NT2/D1 (cell line): ENCODE measurements at regions not wholly inside any gene's neighbourhood (a gene's known extent, or its start where the extent isn't known, plus 50 kb on each side); places are given as distances from the start of the nearest gene placed in this dataset.

ENCODE experiments used
- DNase-seq: peaks from one replicate; pipeline ENCODE4 v3.0.0-alpha.2; 2011; ENCODE audit warnings: low read depth, low spot score
- H3K27me3 ChIP-seq: 2 replicates; pipeline ENCODE4 v1.6.0; 2011; ENCODE audit warnings: mild to moderate bottlenecking; ENCODE audit not compliant: insufficient read length, insufficient read depth
- H3K36me3 ChIP-seq: 2 replicates; pipeline ENCODE4 v1.6.1; 2011; ENCODE audit warnings: mild to moderate bottlenecking, low read length, mixed read lengths; ENCODE audit not compliant: insufficient read depth, insufficient read length
- H3K4me1 ChIP-seq: 2 replicates; pipeline ENCODE4 v1.5.1; 2011; ENCODE audit not compliant: insufficient read depth, insufficient read length
- H3K4me3 ChIP-seq: 2 replicates; pipeline ENCODE4 v1.5.1; 2011; ENCODE audit warnings: low read depth; ENCODE audit not compliant: insufficient read length
- H3K9ac ChIP-seq: 2 replicates; pipeline ENCODE4 v1.6.0; 2011; ENCODE audit warnings: low read depth; ENCODE audit not compliant: insufficient read length
- H3K9me3 ChIP-seq: 2 replicates; pipeline ENCODE4 v1.5.1; 2011; ENCODE audit warnings: mild to moderate bottlenecking, low read length; ENCODE audit not compliant: insufficient read depth
- SUZ12 ChIP-seq: IDR thresholded peaks from 2 replicates; pipeline ENCODE4 v1.6.1; 2011; ENCODE audit not compliant: insufficient read length, insufficient read depth; ENCODE audit errors: extremely low read depth
- YY1 ChIP-seq: IDR thresholded peaks from 2 replicates; pipeline ENCODE4 v1.6.1; 2011; ENCODE audit not compliant: insufficient read length, insufficient read depth
- ZNF274 ChIP-seq: IDR thresholded peaks from 2 replicates; pipeline ENCODE4 v1.6.1; 2011; ENCODE audit warnings: mild to moderate bottlenecking, low read depth, low read length

GRCh38 chr19:13579388-13580060 lies 73.2 kb upstream of the CACNA1A start:
- no peaks in the 10 kb centered on the region for H3K9me3 ChIP-seq
- H3K27me3 ChIP-seq: no peaks in the 10 kb centered on the region
- H3K4me3 ChIP-seq: no peak overlapping the region
- no peak for DNase-seq
- no peaks in the 10 kb centered on the region for H3K4me1 ChIP-seq
- TF ChIP-seq ZNF274: no peak
- no peak for TF ChIP-seq SUZ12
- TF ChIP-seq YY1: no peak
- no peak overlapping the region for H3K9ac ChIP-seq
- no peaks in the 10 kb centered on the region for H3K36me3 ChIP-seq

GRCh38 chr19:13576726-13577125 lies 70.4 kb upstream of the CACNA1A start:
- Histone ChIP-seq H3K4me1 (peaks cover 3% of the 10 kb centered on the region), H3K9me3 (no peaks in the 10 kb centered on the region), H3K4me3 (no peak overlapping the region), H3K9ac (no peak overlapping the region), H3K36me3 (no peaks in the 10 kb centered on the region), H3K27me3 (no peaks in the 10 kb centered on the region)
- TF ChIP-seq SUZ12 (no peak), ZNF274 (no peak), YY1 (no peak)
- DNase-seq: no peak

DNA sequence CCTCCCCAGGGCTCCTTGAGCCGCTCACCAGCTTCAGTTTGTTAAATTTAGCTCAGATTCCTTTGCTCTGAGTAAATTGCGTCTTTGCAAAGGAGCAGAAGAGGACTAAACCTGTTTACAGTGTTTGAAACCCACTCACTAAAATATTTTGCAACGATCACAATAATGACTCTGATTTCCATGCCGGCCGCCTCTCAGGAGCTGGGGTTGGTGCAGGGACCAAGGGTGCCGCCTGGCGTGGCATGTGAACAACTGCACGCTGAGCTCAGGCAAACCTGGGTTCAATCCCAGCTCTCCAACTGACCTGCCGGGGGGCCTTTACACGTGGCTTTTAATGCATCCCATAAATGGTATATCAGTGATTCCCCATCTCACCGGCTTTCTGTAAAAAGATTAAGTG lies 68.7 kb upstream of the CACNA1A start:
- Histone ChIP-seq H3K4me1 (peaks cover 3% of the 10 kb centered on the region), H3K9ac (no peak overlapping the region), H3K27me3 (no peaks in the 10 kb centered on the region), H3K4me3 (no peak overlapping the region), H3K9me3 (no peaks in the 10 kb centered on the region), H3K36me3 (no peaks in the 10 kb centered on the region)
- DNase-seq: peak; percentile 9
- no peak for TF ChIP-seq YY1
- TF ChIP-seq SUZ12: no peak
- TF ChIP-seq ZNF274: no peak

GRCh38 chr19:13573056-13573667 lies 66.9 kb upstream of the CACNA1A start:
- DNase-seq: peak; percentile 15
- H3K9me3 ChIP-seq: no peaks in the 10 kb centered on the region
- peaks cover 3% of the 10 kb centered on the region for H3K4me1 ChIP-seq
- H3K9ac ChIP-seq: peak overlapping the region; percentile 42
- no peak for TF ChIP-seq YY1
- no peak for TF ChIP-seq SUZ12
- TF ChIP-seq ZNF274: no peak
- no peak overlapping the region for H3K4me3 ChIP-seq
- H3K27me3 ChIP-seq: no peaks in the 10 kb centered on the region
- no peaks in the 10 kb centered on the region for H3K36me3 ChIP-seq

- H3K9ac ChIP-seq: no peak overlapping the region
- TF ChIP-seq YY1: no peak
- no peak for TF ChIP-seq ZNF274
- no peak for TF ChIP-seq SUZ12
These were observed 55.2 kb upstream of the CACNA1A start for GRCh38 chr19:13561461-13561860.

DNA sequence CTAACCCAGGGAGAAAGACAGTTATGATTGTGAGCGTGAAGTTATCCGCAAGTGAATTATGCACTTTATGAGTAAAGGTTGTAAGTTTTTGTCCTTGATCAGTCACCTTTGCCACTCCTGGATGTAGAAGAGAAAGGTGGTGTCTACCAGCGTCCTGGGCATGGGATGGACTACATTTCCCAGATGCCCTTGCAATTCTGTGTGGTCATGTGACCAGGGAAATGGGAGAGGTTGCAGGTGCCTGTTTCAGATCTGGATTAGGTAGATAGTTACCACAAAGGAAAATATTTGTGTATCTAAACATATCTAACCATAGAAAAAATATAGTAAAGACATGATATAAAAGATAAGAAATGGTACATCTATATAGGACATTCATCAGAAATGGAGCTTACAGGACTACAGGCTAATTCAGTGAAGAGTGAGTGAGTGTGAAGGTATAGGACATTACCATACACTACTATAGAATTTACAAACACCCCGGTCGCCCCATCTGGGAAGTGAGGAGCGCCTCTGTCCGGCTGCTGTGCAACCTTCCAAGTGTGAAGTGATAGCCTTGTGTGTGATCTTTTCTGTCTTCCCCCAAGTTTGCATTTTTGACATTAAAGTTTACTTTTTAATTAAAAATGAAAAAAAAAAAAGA lies 51.6 kb upstream of the CACNA1A start:
- no peak overlapping the region for H3K4me3 ChIP-seq
- TF ChIP-seq SUZ12 (no peak), YY1 (no peak), ZNF274 (no peak)
- no peaks in the 10 kb centered on the region for H3K27me3 ChIP-seq
- no peaks in the 10 kb centered on the region for H3K9me3 ChIP-seq
- H3K9ac ChIP-seq: no peak overlapping the region
- peak; percentile 11 for DNase-seq
- H3K4me1 ChIP-seq: peaks cover 2% of the 10 kb centered on the region
- H3K36me3 ChIP-seq: no peaks in the 10 kb centered on the region

More at GRCh38 chr19:13561461-13561860, 55.2 kb upstream of the CACNA1A start:
- no peak for DNase-seq
- Histone ChIP-seq H3K9me3 (no peaks in the 10 kb centered on the region), H3K4me1 (no peaks in the 10 kb centered on the region), H3K4me3 (no peak overlapping the region), H3K36me3 (no peaks in the 10 kb centered on the region), H3K27me3 (no peaks in the 10 kb centered on the region)

- Histone ChIP-seq H3K4me1 (peaks cover 2% of the 10 kb centered on the region), H3K27me3 (no peaks in the 10 kb centered on the region), H3K9ac (no peak overlapping the region), H3K9me3 (no peaks in the 10 kb centered on the region), H3K4me3 (no peak overlapping the region), H3K36me3 (no peaks in the 10 kb centered on the region)
- no peak for DNase-seq
- TF ChIP-seq SUZ12 (no peak), ZNF274 (no peak), YY1 (no peak)
These were observed 50.3 kb upstream of the CACNA1A start for GRCh38 chr19:13556552-13556951.
